ENCODE measurements at regions not wholly inside any gene's neighbourhood (a gene's known extent, or its start where the extent isn't known, plus 50 kb on each side); places are given as distances from the start of the nearest gene placed in this dataset.
"Not testable (repeated sequence)": the region's sequence is repeated elsewhere in the genome, so short reads cannot be mapped to it uniquely, and the experiment has no call there.

GRCh38 chr6:60671369-60671768, 1614.7 kb downstream of the KHDRBS2 start:
- DNase-seq, result no peak

- DNase-seq, result no peak
Measured at GRCh38 chr6:60670036-60670435, 1616.0 kb downstream of the KHDRBS2 start.

- no peak for DNase-seq
Measured at GRCh38 chr6:60668428-60668827, 1617.6 kb downstream of the KHDRBS2 start.

GRCh38 chr6:60663199-60663598, 1622.8 kb downstream of the KHDRBS2 start:
- not testable (repeated sequence) for DNase-seq

GRCh38 chr6:60643870-60644269, 1642.2 kb downstream of the KHDRBS2 start:
- no peak for DNase-seq

- DNase-seq, result not testable (repeated sequence)
Measured at GRCh38 chr6:60639185-60639584, 1646.8 kb downstream of the KHDRBS2 start.

Measured in nucleus accumbens (tissue), 56 donors.